ENCODE measurements at regions not wholly inside any gene's neighbourhood (a gene's known extent, or its start where the extent isn't known, plus 50 kb on each side); places are given as distances from the start of the nearest gene placed in this dataset.

DNA sequence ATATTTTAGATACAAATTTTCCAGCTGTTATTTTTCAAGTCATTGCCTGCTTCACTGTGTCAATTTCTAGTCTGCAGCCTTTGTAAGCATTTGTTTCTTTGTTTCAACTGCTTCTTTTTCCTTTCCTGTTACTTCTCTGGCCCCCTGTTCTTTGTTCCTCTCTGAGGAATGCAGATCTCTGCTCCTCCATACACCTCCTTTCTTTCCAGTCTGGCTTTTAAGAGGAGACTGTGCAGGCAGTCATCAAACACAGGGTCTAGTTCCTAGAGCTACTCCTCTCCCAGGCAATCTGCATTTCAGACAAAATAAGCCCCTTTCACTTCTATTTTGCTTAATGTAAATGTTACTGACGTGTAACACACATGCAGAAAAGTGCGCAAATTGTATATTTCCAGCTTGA lies 502.9 kb downstream of the PDCD6IP start:
- WGBS, 5 donors, result 87 to 94% (median 90%) methylated on average over 2 of the region's 2 CpGs
- H3K4me3 ChIP-seq, result no peak overlapping the region
- H3K9me3 ChIP-seq, result no peaks in the 10 kb centered on the region
- H3K36me3 ChIP-seq, result no peaks in the 10 kb centered on the region
- peaks cover 0 to 4% (median 0%) of the 10 kb centered on the region in 7 donors for H3K27me3 ChIP-seq (replicated peaks in 1 of 7)
- DNase-seq, result no peak
- no peaks in the 10 kb centered on the region for H3K4me1 ChIP-seq
- TF ChIP-seq, protein P1, sequence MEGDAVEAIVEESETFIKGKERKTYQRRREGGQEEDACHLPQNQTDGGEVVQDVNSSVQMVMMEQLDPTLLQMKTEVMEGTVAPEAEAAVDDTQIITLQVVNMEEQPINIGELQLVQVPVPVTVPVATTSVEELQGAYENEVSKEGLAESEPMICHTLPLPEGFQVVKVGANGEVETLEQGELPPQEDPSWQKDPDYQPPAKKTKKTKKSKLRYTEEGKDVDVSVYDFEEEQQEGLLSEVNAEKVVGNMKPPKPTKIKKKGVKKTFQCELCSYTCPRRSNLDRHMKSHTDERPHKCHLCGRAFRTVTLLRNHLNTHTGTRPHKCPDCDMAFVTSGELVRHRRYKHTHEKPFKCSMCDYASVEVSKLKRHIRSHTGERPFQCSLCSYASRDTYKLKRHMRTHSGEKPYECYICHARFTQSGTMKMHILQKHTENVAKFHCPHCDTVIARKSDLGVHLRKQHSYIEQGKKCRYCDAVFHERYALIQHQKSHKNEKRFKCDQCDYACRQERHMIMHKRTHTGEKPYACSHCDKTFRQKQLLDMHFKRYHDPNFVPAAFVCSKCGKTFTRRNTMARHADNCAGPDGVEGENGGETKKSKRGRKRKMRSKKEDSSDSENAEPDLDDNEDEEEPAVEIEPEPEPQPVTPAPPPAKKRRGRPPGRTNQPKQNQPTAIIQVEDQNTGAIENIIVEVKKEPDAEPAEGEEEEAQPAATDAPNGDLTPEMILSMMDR (IDR thresholded peaks at IDR 0.05 in 8 of 11, conservative IDR thresholded peaks at IDR 0.05 in 3 of 11), result no peak
- TF ChIP-seq POLR2A (IDR thresholded peaks at IDR 0.05), result no peak
- no peak overlapping the region for H3K27ac ChIP-seq
- intact Hi-C loops (cut with DNase I; ENCODE audit: low total_unique reads), result no loop called here

DNA sequence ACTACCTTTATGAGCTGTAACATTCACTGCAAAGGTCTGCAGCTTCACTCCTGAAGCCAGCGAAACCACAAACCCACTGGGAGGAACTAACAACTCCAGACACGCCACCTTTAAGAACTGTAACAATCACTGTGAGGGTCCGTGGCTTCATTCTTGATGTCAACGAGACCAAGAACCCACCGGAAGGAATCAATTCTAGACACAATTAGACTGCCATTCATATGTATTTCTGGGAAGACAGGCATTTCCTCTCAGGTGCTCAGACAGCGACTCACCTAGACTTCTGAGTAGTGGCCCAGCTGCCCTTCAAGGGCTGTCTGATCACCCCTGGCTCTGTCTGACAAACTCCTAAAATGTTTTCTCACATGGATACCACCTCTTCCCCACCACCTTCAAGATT lies 506.8 kb downstream of the PDCD6IP start:
- intact Hi-C loops (cut with DNase I; ENCODE audit: low total_unique reads), result no loop called here
- Histone ChIP-seq H3K4me3 (no peak overlapping the region), H3K36me3 (no peaks in the 10 kb centered on the region), H3K4me1 (no peaks in the 10 kb centered on the region), H3K27ac (no peak overlapping the region), H3K9me3 (peaks cover 0 to 12% (median 5%) of the 10 kb centered on the region in 8 donors), H3K27me3 (replicated peaks in 1 of 7) (peaks cover 0 to under 1% (median 0%) of the 10 kb centered on the region in 7 donors)
- TF ChIP-seq, protein P1 (IDR thresholded peaks at IDR 0.05 in 8 of 11, conservative IDR thresholded peaks at IDR 0.05 in 3 of 11), result no peak
- TF ChIP-seq POLR2AphosphoS5 (IDR thresholded peaks at IDR 0.05) (no peak), POLR2A (IDR thresholded peaks at IDR 0.05) (no peak)
- 37 to 58% (median 58%) methylated on average over 6 of the region's 6 CpGs for WGBS, 5 donors
- no peak for DNase-seq

DNA sequence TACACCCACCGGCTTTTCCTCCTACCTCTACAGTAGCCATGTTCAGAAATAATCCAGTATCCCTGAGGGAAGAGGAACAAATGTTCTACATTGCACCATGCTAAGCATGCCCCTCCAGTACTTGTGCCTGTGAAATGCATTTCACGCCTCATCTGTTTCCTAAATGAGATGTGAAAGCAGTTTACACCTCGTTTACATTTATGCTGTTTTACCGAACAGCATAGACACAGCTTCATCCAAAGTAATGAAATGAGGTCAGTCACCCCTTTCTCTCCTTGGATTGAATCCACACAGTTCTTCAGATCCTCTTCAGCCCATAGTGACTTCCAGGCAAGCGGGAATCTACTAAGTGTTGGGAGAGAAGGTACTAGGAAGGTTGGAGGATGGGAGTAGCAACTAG lies 514.3 kb downstream of the PDCD6IP start:
- WGBS, 5 donors, result 70 to 81% (median 73%) methylated on average over 5 of the region's 5 CpGs
- no peaks in the 10 kb centered on the region for H3K36me3 ChIP-seq
- intact Hi-C loops (cut with DNase I; ENCODE audit: low total_unique reads), result no loop called here
- TF ChIP-seq POLR2AphosphoS5 (IDR thresholded peaks at IDR 0.05) (no peak), POLR2A (IDR thresholded peaks at IDR 0.05) (no peak)
- TF ChIP-seq, protein P1 (IDR thresholded peaks at IDR 0.05 in 8 of 11, conservative IDR thresholded peaks at IDR 0.05 in 3 of 11), result no peak
- no peak overlapping the region for H3K4me3 ChIP-seq
- no peak for DNase-seq
- no peaks in the 10 kb centered on the region for H3K4me1 ChIP-seq
- no peaks in the 10 kb centered on the region for H3K27me3 ChIP-seq (replicated peaks in 1 of 7)
- peaks cover 0 to 18% (median 7%) of the 10 kb centered on the region in 8 donors for H3K9me3 ChIP-seq
- no peak overlapping the region for H3K27ac ChIP-seq

DNA sequence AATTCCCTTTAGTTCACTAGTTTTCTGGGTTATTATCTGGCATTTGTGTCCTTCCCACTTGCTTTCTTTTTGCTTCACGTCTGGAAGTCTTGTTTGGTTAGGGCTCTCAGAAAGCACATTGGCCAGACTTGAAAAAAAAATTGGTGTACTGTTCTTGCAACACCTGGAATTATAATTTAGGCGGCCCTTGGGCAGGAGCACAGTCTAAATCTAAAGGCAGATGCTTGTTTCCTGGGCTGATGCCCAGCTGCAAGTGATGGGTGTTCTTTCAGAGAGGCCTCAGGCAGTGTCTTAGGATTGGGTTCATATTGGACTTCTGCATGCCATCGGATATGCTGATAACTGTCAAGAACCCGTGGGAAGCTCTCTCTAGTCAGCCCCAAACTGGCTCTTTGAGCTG lies 521.5 kb downstream of the PDCD6IP start:
- H3K27me3 ChIP-seq (replicated peaks in 1 of 7), result no peaks in the 10 kb centered on the region
- peaks cover 0 to 15% (median 8%) of the 10 kb centered on the region in 8 donors for H3K9me3 ChIP-seq
- intact Hi-C loops (cut with DNase I; ENCODE audit: low total_unique reads), result no loop called here
- TF ChIP-seq POLR2AphosphoS5 (IDR thresholded peaks at IDR 0.05) (no peak), POLR2A (IDR thresholded peaks at IDR 0.05) (no peak)
- TF ChIP-seq, protein P1 (IDR thresholded peaks at IDR 0.05 in 8 of 11, conservative IDR thresholded peaks at IDR 0.05 in 3 of 11), result no peak
- H3K4me1 ChIP-seq, result no peaks in the 10 kb centered on the region
- no peak overlapping the region for H3K27ac ChIP-seq
- no peaks in the 10 kb centered on the region for H3K36me3 ChIP-seq
- WGBS, 5 donors, result 71 to 85% (median 75%) methylated on average over 4 of the region's 4 CpGs
- DNase-seq, result no peak
- no peak overlapping the region for H3K4me3 ChIP-seq

All from spleen (tissue), 11 donors.